NCI-H345 (cell line): ENCODE measurements at regions not wholly inside any gene's neighbourhood (a gene's known extent, or its start where the extent isn't known, plus 50 kb on each side); places are given as distances from the start of the nearest gene placed in this dataset.

ENCODE experiments used
- DNase-seq: peaks from one replicate; lab custom pipeline; 2025; lab: John Stamatoyannopoulos, UW

- DNase-seq: no peak
Observed at GRCh38 chr1:59124166-59124565, 172.7 kb upstream of the FGGY start.

- no peak for DNase-seq
Observed at GRCh38 chr1:59125154-59125553, 171.7 kb upstream of the FGGY start.

DNA sequence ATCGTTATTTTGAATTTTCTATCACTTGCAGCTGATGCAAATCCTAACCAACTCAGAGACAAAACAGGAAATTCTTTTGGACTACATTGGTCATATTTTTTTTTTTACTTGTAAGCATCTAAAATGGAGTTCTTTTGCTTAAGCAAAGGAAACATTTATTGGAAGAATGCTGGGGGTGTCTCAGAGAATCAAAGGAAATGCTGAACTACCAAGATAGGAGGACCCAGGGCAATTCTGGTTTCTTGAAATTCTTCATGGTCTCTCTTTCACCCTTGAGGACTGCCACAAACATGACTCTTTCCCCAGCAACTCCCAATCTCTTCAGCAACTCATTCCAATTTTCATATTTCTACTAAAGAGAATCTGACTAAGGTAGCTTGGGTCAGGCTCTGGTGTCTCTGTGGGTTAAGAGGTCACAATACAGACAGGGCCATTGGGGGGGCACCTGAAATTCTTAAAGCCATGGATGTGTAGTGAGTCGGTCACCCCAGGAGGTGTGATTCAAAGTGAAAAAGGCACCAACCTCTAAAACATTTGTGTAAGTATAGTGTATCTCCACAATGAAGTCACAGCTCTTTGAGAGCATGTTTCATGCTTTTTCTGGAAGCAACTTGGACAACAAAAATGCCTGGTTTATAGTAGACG, 171.1 kb upstream of the FGGY start:
- no peak for DNase-seq

GRCh38 chr1:59126366-59126765, 170.5 kb upstream of the FGGY start:
- DNase-seq: no peak

GRCh38 chr1:59128239-59128736, 168.6 kb upstream of the FGGY start:
- DNase-seq: no peak

GRCh38 chr1:59128784-59129227, 168.1 kb upstream of the FGGY start:
- no peak for DNase-seq

DNA sequence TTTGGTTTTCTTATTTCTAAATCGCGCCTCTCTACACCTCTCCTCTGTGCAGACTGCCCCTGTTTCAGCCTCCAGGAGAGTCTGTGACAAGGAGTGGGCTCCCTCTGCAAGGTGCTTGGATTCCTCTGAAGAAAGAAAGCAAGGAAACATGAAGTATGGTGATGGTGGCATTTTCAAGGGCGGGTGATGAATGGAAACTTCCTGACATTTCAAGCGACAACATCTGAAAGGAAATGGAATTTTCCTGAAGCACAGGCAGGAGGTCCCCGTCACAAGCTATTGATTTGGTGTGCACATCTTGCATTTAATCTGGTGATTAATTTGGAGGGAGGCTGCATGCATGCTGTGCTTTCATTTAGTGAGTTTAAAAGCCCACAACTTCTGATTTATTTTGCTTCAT, 164.6 kb upstream of the FGGY start:
- DNase-seq: no peak

- DNase-seq: no peak
Observed at GRCh38 chr1:59133997-59134396, 162.9 kb upstream of the FGGY start.

GRCh38 chr1:59135761-59136255, 161.1 kb upstream of the FGGY start:
- DNase-seq: no peak

GRCh38 chr1:59136541-59137275, 160.2 kb upstream of the FGGY start:
- no peak for DNase-seq

- no peak for DNase-seq
Observed at GRCh38 chr1:59137276-59137615, 159.6 kb upstream of the FGGY start.

DNA sequence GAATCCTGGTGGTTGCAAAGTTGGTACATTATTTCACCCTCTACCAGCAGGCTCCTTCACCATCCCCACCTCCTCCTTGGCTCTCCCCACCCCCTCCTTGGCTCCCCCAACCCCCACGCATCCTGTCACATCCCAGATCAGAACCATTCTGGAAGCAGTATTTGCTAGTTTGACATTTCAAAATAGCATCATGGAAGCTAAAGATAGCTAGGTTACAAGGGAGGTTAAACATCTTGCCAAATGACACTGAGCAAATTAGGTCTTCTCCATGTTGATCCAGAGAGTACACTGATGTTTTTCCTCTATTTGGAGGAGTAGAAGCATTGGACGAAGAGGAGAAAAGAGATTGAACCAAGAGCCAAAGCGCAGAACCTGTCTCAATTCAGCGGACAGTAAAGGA, 158.9 kb upstream of the FGGY start:
- no peak for DNase-seq

GRCh38 chr1:59138402-59138801, 158.5 kb upstream of the FGGY start:
- DNase-seq: no peak

DNA sequence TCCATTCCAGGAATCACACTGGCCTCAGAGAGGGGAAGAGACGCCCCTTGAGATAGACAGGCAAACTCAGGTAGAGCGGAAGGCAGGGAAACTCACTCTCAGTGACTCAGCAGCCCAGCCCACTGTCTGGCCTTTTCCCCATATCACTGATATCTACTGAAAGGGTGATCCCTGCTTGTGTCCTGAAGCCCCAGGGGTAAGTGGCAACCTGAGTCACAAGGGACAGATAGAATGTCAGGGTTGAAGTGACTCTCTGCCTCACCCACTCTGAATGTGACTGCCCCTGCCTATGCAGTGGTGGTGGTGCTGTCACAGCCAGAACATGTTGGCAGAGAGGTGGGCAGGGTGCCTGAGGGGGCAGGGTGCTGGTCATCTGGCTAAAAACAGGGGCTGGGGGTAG, 157.5 kb upstream of the FGGY start:
- no peak for DNase-seq

DNA sequence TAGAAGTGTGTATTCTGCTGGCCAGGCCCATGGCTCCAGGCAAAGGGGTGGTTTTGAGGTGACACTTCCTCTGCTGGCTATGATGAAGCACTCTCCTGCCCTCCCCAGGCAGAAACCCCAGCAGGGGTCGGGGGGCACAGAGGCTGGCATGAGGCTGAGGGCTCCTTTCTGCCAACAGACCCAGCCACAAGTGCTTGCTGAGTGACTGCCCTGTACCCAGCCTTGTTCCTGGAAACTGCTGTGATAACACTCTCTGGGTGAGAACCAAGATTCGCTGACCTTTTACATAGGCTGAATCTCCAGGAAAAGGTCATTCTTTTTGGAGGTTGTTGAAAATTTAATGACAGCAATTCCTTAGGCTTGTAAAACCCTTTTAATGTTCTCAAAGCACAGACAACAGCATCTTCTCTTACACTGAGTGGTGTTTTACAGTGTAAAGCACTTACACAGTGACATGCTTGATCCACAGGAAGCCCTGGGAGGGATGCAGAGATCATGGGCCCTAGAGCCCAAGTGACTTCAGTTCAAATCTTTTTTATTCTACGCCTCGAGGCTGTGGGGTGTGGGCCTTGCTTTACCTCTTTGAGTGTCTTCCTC, 155.5 kb upstream of the FGGY start:
- no peak for DNase-seq

GRCh38 chr1:59142311-59143132, 154.4 kb upstream of the FGGY start:
- no peak for DNase-seq

GRCh38 chr1:59143133-59143487, 153.8 kb upstream of the FGGY start:
- DNase-seq: no peak

DNA sequence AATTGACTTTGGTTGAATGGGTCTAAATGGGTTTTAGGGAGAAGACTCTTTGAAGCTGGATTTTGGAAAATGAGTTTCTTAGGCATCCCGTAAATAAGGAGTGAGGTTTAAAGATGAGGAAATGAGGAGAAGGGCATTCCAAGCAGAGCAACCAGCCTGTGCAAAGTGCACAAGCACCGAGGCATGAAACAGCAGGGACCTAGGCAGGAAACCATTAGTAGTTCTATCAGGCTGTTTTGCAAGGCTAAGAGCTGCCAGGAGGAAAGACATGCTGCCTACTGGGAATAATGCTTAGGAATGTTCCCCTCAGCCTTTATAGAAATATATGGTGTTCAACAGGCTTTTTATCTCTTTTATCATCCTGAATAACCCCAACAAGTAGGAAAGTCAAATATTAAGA, 153.1 kb upstream of the FGGY start:
- DNase-seq: no peak

DNA sequence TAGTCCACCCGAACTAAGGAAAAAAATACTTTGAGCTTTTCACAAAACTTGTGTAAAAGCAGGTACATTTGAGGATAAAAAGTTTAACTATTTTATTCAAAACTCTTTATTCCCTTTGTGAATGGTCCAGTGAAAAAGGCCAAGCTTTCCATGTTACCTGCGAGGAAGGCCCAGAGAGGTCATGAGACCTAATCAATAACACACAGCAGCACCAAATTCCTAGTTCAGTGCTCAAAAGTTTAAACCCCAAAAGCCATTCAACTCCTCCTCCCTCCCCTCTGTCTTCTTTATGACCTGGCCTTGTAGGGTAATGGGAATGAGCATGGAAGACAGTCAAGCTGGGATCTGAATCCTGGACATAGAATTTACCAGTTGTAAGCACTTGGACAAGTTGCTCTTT, 151.9 kb upstream of the FGGY start:
- no peak for DNase-seq

GRCh38 chr1:59146056-59146455, 150.8 kb upstream of the FGGY start:
- no peak for DNase-seq

DNA sequence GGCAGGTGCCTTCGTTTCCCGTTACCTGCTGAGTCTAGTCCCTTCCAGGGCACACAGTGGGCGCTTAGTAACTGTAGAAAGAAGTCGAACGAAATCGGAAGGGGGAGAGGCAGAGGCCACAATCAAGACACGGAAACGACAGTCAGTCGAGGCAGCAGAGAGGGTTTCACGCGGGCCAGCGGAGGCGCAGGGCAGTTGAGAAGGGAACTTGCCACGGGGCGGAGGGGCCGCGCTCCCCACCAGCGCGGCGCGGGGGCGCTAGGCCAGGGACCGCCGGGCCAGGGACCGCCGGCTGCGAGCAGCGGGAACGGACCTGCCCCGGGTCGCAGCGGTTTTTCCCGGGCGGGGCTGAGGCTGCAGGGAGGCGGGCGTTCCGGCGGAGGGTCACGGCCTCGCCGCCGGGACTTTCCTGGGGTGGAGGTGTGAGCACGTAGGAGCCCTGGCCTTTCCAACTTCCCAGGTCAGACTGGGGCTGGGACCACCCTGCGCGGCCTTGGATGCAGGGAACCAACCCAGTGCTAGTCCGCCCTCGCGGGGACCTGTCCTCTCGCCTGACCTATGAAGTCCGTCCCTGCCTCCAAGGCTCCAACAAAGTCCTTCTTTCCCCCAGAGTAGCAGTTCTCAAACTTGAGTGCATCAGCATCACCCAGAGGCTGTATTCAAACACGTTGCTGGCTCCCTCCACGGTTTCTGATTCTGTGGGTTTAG, 150.1 kb upstream of the FGGY start:
- DNase-seq: no peak

GRCh38 chr1:59149435-59149834, 147.5 kb upstream of the FGGY start:
- no peak for DNase-seq
